ENCODE measurements at regions not wholly inside any gene's neighbourhood (a gene's known extent, or its start where the extent isn't known, plus 50 kb on each side); places are given as distances from the start of the nearest gene placed in this dataset.

GRCh38 chr2:134170294-134170693 is 83.6 kb upstream of the MGAT5 start:
- Histone ChIP-seq H3K27me3 (ENCODE audit: control insufficient read depth, low read length) (no peaks in the 10 kb centered on the region), H3K27ac (ENCODE audit: low read depth, low read length) (no peak overlapping the region), H3F3A (ENCODE audit: control insufficient read depth, insufficient read depth) (no peaks in the 10 kb centered on the region), H3K9me3 (ENCODE audit: control insufficient read depth, insufficient read depth, low read length) (no peaks in the 10 kb centered on the region), H3K4me3 (ENCODE audit: low read length) (no peak overlapping the region), H4K20me1 (ENCODE audit: control insufficient read depth, insufficient read depth, low read depth, low read length) (peaks cover 8% of the 10 kb centered on the region; the same call in 1 of the 2 replicates), H3K36me3 (ENCODE audit: control insufficient read depth, low read length) (no peaks in the 10 kb centered on the region), H3K4me1 (ENCODE audit: control insufficient read depth, low read length) (no peaks in the 10 kb centered on the region), H3K4me2 (ENCODE audit: low read length) (no peak overlapping the region), H3K79me2 (ENCODE audit: control insufficient read depth, low read length) (peaks cover 93% of the 10 kb centered on the region), H3K9me2 (replicated peaks; ENCODE audit: control insufficient read depth, low read length) (no peaks in the 10 kb centered on the region)
- no peak for TF ChIP-seq CTCF (IDR thresholded peaks at IDR 0.05; ENCODE audit: low read depth, low read length, poor library complexity, severe bottlenecking)
- TF ChIP-seq EZH2phosphoT487 (IDR thresholded peaks at IDR 0.05; ENCODE audit: borderline replicate concordance, low read length): no peak

- Histone ChIP-seq H3K36me3 (ENCODE audit: control insufficient read depth, low read length) (no peaks in the 10 kb centered on the region), H3K4me3 (ENCODE audit: low read length) (no peak overlapping the region), H3K9me2 (replicated peaks; ENCODE audit: control insufficient read depth, low read length) (no peaks in the 10 kb centered on the region), H3K9me3 (ENCODE audit: control insufficient read depth, insufficient read depth, low read length) (no peaks in the 10 kb centered on the region), H3K27me3 (ENCODE audit: control insufficient read depth, low read length) (no peaks in the 10 kb centered on the region), H4K20me1 (ENCODE audit: control insufficient read depth, insufficient read depth, low read depth, low read length) (peaks cover 8% of the 10 kb centered on the region; the same call in 1 of the 2 replicates), H3F3A (ENCODE audit: control insufficient read depth, insufficient read depth) (no peaks in the 10 kb centered on the region), H3K4me1 (ENCODE audit: control insufficient read depth, low read length) (no peaks in the 10 kb centered on the region), H3K4me2 (ENCODE audit: low read length) (no peak overlapping the region), H3K79me2 (ENCODE audit: control insufficient read depth, low read length) (peaks cover 95% of the 10 kb centered on the region), H3K27ac (ENCODE audit: low read depth, low read length) (no peak overlapping the region)
- TF ChIP-seq EZH2phosphoT487 (IDR thresholded peaks at IDR 0.05; ENCODE audit: borderline replicate concordance, low read length) (no peak), CTCF (IDR thresholded peaks at IDR 0.05; ENCODE audit: low read depth, low read length, poor library complexity, severe bottlenecking) (no peak)
Measured at GRCh38 chr2:134170700-134171099, 83.2 kb upstream of the MGAT5 start.

- Histone ChIP-seq H3K4me2 (ENCODE audit: low read length) (no peak overlapping the region), H3K4me1 (ENCODE audit: control insufficient read depth, low read length) (peaks cover 19% of the 10 kb centered on the region), H4K20me1 (ENCODE audit: control insufficient read depth, insufficient read depth, low read depth, low read length) (peaks cover 16% of the 10 kb centered on the region), H3K27ac (ENCODE audit: low read depth, low read length) (no peak overlapping the region), H3K9me3 (ENCODE audit: control insufficient read depth, insufficient read depth, low read length) (no peaks in the 10 kb centered on the region), H3K9me2 (replicated peaks; ENCODE audit: control insufficient read depth, low read length) (no peaks in the 10 kb centered on the region), H3K36me3 (ENCODE audit: control insufficient read depth, low read length) (no peaks in the 10 kb centered on the region), H3K79me2 (ENCODE audit: control insufficient read depth, low read length) (peaks cover 93% of the 10 kb centered on the region), H3K27me3 (ENCODE audit: control insufficient read depth, low read length) (no peaks in the 10 kb centered on the region), H3K4me3 (ENCODE audit: low read length) (no peak overlapping the region), H3F3A (ENCODE audit: control insufficient read depth, insufficient read depth) (no peaks in the 10 kb centered on the region)
- TF ChIP-seq CTCF (IDR thresholded peaks at IDR 0.05; ENCODE audit: low read depth, low read length, poor library complexity, severe bottlenecking) (no peak), EZH2phosphoT487 (IDR thresholded peaks at IDR 0.05; ENCODE audit: borderline replicate concordance, low read length) (no peak)
Measured at GRCh38 chr2:134173338-134174016, 80.4 kb upstream of the MGAT5 start.

Data from DOHH2 (cell line).